HG03103 (cell line): ENCODE measurements at regions not wholly inside any gene's neighbourhood (a gene's known extent, or its start where the extent isn't known, plus 50 kb on each side); places are given as distances from the start of the nearest gene placed in this dataset.
"Not testable (repeated sequence)": the region's sequence is repeated elsewhere in the genome, so short reads cannot be mapped to it uniquely, and the experiment has no call there.

Experiments
- ATAC-seq: cut with Tn5 transposase; IDR thresholded peaks from one replicate; pipeline ENCODE4 v1.9.1; 2021; ENCODE audit warnings: low read depth; ENCODE audit not compliant: unreplicated experiment

DNA sequence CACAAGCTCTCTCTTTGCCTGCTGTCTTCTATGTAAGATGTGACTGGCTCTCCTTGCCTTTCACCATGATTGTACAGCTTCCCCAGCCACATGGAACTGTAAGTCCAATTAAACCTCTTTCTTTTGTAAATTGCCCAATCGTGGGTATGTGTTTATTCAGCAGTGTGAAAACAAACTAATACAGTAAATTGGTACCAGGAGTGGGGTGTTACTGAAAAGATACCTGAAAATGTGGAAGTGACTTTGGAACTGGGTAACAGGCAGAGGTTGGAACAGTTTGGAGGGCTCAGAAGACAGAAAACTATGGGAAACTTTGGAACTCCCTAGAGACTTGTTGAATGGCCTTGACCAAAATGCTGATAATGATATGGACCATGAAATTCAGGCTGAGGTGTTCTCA, 214.3 kb upstream of the FSCB start:
- ATAC-seq: not testable (repeated sequence)

DNA sequence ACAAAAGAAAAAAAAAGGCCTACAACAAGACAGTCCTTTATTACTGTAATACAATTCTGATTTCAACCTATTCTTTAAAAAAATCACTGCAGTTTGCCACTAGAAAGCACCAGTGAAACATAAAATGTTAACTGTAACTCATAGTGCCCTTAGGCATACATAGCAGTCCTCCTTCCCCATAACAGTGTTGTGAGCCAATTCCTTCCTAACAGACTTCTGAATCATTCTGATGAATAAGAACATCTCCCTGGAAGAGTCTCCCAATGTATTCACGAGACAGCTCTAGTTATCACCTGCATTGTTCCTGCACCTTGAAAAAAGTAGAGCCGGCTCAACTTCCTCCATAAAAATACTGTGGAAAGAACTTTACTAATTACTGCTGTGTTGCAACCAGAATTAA, 213.6 kb upstream of the FSCB start:
- ATAC-seq: no peak

DNA sequence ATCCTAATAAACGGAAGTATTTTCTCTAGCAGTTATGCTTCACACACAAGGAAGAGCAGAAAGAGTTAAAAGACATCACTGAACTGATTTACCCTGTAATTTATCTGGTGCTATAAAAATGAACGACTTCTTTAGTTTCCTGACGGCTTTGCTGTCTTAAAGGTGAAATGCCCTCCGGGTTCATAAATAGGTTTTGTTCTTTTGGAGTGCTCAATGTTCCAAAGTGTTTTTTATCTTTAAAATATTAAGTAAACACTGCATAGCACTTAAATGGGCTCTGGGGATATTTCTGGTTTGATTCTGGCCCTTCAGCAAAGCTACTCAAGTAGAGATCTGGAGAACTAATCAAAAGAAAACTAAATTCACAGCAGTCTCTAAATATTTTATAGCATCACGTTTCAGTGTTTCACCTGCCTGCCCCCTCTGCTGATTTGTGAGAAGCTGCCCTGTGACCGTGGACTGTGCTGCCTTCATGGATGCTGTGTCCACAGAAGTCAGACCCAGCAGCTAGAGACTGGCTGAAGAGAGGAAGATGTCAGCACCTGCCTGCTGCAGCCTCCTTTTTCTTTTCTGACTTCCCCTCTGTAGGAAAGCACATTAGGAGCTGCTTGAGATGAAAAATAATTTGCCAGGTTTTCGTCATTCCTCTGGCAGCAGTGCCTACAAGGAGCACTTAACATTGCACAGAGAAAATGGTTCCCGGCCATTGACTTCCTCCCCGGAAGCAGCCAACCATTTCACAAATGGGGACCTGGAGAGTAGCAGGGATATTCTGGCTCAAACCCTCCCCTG, 205.1 kb upstream of the FSCB start:
- no peak for ATAC-seq

DNA sequence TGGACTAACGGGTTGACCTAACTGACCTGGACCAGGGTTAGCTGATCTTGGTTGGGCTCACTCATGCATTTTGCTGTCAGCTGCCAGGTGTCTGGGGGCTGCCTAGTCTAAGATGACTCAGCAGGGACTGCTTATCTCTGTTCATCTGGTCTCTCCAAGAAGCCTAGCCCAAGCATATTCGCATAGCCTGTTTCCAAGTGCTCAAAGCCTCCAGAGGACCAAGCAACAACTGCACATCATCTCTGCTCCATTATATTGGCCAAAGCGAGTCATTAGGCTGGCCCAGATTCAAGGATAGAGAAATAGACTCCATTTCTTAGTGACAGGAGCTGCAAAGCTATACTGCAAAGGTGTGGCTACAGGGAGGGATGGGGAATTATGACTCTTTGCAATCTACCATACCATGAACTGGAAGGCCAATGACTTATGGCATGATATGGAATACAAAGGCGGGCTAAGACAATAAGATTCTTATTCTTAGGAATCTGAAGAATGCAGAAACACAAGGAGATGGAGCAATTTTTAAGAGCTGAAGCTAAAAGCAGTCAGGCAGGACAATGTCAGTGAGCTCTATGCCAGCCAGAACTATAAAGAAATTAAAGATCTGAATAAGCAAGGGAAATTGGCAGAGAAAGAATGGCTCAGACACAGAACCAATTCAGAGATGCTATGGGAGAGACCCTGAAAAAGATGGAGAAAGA, 194.6 kb upstream of the FSCB start:
- ATAC-seq: no peak

DNA sequence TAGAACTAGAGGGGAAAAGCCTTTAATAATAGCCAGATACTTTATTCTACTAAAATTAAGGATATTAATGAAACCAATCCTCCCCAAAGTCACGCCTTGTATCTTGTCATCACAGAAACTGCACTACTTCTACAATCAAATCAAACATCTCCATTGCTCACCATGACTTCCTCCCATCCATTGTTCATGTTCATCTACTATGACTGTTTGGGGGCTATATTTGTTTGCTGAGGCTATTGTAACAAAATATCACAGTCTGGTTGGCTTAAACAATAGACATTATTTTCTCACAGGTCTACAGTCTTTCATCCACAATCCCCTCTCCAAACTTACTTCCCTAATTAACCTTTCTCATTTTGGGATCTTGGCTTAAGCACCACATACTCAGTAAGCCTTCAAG, 193.6 kb upstream of the FSCB start:
- no peak for ATAC-seq

DNA sequence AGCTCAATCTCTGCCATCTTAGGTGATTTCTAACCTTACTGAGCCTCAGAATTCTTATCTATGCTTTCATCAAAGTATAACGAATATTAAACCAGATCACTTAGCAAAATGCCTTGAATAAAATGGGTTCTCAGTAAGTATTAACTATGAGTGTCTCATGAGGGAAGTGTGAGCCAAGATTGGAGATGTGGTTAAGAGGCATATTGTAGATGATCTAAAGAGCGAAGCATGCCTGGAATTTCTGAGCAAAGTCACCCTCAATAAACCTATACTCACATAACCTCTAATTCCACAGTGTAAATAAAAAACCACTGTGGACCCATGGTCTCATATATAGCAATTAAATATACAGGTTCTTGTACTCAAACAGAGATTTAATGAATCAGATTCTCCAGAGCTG, 193.1 kb upstream of the FSCB start:
- no peak for ATAC-seq

DNA sequence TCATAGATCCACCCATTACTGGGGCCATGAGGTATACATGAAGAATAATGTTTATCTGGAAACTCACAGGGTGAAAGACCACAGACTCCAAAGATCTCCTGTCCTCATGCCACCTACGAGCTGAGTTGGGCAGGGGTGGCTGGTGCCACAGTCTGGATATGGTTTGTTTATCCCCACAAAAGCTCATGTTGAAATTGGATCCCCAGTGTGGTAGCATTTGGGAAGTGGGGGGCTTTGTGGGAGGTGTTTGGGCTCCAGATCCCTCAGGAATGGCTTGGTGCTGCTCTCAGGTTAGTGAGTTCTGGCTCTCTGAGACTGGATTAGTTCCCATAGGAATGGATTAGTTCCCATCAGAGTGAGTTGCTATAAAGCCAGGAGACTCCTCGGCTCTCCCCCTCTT, 192.3 kb upstream of the FSCB start:
- no peak for ATAC-seq

DNA sequence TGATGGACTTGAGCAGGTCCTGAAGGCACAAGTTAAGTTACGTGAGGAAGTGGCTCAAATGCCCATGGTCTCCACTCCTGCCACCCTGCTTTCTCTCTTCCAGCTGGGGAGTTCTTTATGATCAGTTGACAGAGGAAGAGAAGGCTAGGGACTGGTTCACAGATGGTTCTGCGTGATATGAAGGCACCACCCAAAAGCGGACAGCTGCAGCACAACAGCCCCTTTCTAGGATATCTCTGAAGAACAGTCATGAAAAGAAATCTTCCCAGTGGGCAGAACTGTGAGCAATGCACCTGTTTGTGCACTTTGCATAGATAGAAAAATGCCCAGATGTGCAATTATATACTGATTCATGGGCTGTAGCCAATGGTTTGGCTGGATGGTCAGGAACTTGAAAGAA, 162.4 kb upstream of the FSCB start:
- no peak for ATAC-seq

DNA sequence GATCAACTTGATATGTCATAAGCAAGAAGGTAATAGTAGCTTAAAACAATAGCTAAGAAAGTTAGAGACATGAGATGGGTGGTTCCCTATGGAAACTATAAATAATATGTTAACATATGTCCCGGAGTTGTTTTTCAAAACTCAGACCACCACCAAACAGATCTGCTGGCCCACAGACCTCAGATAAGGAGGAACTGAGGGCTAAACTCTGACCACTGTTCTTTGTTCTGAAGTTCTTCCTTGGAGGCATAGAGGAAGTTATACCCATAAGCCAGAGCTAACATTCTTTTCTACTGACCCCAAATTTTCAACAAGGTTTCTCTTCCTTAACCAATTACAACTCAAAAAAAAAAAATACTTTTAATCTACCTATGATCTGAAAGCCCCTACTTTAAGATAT, 156.1 kb upstream of the FSCB start:
- no peak for ATAC-seq

DNA sequence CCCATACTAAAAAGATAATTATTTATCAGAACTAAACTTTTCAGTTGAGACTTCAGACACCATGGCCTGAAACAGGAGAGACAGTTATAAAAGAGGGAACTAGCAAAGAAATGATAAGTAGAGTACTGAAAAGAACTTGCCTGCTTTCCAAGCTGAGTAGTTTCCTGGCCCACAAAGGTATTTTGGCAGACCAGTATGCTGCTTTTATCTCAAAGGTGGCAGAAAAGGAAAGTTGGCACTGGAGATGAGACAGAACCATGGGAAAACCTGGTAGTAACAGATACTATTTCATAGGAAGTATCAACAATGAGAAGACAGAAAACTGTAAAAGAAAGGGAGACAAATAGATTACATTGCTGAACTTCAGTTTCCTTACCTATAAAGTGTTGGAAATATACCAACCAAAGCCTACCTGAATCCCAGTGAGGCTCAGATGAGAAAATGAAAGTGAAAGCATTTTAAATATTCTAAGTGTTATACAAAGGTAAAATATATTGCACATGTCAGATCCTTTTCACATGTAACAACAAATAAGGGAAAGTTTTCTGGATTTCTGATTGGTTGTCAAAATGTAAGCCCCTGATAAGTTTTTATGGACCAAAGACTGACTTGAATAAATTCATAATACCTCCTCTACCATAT, 155.3 kb upstream of the FSCB start:
- no peak for ATAC-seq

DNA sequence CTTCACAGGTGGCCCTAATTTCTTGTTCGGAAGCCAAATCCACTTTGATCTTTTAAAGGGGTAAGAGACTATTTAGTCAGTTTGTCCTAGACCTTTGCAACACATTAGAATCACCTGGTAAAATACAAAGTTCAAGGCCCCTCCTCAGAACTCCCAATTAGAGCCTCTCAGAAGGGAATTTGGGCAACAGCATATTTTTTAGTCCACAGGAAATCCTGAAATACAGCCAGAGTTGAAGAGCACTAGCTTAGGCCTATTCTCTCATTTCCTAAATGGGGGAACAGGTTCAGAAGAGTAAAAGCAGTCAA, 151.3 kb upstream of the FSCB start:
- no peak for ATAC-seq

DNA sequence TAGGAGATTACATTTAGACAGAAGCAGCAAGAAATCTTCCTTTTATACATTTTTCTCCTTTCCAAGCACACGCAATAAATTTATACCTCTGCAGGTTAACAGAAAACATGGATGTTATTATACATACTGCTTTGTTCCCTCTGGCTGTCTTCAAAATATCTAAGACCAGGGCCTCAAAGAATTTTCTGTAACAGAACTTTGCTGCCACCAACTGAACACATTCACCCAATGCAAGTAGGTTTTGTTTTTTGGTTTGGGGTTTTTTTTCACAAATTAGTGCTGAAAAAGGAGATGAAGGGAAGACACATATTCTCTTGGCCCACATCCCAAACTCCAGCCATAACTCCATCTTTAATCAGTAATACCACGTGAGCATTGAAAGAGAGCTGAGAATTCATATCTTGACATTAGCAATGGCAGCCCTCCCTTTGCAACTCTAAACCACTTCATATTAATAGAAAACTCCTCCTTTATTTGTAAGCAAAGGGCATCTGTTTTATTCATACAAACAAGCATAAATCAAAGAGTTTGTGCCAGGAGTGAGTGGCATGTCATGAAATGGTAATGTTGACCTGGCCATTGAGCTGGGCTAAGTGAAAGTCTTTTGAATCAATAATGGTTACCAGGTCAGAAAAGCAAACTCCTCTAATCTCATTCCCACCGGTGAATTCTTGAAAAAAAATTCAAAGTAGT, 150.8 kb upstream of the FSCB start:
- no peak for ATAC-seq

DNA sequence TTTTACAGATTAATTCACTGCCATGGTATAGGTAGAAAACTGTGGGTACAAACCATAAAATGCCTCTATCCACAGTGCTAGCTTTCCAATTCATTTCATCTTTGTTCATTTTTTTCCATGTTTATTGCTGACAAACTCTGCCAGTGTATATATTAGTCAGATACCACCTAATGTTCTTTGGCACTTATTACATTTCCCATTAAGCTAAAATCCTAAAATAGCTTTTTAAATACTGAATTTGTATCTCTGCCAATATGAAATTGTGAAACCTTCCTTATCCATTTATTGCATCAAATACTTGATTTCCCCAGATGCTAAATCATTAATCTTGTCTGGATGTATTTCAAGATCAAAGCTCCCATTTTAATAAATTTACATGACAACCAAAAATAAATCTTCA, 150.1 kb upstream of the FSCB start:
- ATAC-seq: no peak

DNA sequence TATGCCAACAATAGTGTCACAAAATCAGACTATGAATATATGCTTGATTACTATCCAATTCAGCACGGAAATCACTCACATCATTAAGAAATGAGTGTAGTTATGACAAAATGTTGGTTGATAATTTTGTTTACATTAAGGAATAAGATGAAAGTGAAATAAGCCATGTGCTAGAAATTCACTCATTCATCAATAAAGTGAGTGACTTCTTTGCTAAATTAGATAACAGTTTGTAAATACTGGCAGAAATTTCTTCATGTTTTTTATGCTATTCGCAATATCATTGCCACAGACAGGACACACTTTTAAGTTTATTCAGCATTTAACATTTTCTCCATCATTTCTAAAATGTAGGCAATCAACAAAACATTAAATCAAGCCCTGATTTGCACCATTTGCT, 147.5 kb upstream of the FSCB start:
- no peak for ATAC-seq

DNA sequence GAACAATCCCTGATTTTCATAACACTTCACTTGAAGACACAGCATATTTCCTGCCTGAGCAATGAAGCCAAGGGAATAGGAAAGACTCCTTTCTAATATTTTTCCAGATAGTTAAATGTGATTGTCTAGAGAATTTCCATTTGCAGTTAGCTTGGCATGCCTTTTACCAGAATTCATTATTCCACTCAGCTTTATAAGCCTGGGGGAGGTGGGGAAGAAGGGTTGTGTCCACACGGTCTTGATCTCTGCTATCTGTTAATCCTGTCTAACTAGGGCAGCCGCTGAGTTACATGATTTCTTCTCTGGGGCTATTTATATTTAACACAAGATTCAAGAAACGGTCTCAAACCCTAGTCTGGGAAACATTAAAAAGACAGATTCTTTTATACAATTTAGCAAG, 146.6 kb upstream of the FSCB start:
- no peak for ATAC-seq

DNA sequence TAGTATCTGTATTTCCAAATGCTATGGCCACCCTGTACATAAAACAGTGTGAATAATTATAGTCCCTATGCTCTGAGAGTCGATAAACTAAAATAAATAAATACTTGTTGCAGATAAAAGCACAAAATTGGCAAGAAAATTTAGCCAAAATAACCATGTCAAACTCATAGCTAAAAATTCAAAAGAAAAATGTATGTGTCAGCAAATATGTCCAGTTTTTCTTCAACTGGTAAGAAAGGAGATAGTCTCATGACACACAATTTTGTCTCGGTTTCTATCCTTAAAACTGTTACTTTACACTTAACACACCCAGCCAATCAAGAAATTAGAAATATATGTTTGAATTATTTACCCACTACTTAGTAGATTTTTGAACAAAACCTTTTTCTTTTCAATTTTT, 145.6 kb upstream of the FSCB start:
- ATAC-seq: no peak

DNA sequence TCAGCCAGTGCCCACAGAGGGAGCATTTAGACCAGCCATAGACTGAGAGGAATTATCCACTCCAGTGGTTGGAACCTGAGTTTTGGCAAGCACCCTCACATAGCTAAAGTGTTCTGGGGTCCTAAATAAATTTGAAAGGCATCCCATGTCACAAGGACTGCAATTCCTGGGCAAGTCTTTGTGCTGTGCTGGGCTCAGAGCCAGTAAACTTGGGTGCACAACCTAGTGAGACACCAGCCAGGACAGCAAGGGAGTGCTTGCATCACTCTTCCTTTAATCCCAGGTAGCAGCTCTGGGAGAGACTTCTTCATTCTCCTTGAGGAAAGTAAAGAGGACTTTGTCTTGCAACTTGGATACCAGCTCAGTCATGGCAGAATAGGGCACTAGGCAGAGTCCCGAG, 142.0 kb upstream of the FSCB start:
- no peak for ATAC-seq

DNA sequence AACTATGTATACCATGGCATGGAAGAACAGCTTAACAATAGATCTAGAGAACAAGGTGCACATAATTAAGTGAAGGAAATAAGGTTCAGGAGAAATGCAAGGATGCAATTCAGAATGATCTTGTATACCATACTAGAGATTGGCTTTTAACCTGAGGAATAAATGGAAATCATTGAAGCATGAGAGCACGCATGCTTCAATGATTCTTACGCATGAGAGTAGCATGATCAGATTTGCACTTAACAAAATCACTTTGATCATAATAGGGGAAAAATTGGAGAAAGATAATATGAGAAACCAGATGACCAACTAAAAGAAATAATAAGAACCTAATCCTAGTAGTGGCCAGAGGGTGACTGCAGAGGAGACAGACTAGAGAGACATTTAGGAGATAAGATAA, 133.3 kb upstream of the FSCB start:
- no peak for ATAC-seq

DNA sequence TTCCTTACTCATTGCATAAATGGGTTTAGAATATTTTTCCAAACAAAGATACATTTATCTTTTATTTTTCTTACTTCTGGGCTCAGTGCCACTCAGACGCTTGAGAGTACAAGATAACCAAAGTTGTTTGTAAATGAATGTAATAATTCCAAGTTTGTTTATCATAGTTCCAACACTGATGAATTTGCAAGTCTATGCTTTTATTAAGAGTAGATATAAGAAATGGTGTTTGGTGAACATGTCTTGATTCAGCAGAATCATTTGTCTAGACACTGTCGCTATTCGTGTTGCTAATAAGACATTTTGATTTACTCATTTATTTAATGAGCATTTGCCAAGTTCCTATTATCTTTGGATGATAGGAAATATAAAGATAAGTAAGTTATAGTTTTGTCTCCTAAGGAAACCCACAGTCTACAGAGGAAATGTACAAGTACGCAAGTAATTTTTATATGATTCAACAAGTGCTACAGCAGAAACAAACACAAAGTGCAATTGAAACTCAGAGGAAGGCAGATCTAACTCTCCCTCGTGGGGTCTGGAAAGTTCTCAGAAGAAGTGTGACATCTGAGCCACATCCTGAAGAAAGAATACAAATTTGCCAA, 132.8 kb upstream of the FSCB start:
- ATAC-seq: no peak

DNA sequence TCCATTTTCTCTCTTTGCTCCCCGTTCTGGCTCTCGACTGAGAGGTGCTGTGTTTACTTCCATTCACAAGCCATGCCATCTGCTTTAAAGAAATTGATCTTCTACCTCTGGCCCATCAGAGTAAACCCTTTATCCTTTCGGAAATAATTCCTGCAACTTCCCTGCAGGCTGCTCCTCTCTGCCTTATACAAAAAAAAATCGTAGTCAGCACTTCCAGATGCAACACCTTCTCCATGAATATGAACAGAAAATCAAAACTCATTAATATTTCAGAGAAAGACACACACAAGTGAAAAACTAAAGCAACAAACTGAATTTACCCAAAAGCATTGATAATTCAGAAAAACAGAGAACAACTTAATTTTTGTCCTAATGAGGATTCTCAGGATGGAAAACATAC, 127.6 kb upstream of the FSCB start:
- no peak for ATAC-seq

DNA sequence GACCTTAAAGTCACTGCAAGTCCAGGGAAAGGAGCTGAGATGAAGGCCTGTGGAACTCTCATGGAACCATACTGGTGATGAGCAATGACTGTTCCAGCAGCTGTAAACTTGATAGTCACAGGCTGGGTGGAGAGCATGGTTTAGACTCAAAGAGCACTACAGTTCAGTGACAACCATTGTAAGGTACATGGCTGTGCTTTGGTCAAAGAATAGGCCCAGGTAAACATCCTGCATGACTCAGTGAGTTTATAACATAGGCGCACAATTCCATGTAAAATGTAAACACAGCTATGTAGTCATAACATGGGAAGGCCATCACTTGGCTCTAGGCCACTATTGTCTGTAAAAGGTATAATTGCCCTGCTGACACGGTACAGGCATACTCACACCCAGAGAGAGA, 119.3 kb upstream of the FSCB start:
- ATAC-seq: no peak
